ENCODE measurements at regions not wholly inside any gene's neighbourhood (a gene's known extent, or its start where the extent isn't known, plus 50 kb on each side); places are given as distances from the start of the nearest gene placed in this dataset.

DNA sequence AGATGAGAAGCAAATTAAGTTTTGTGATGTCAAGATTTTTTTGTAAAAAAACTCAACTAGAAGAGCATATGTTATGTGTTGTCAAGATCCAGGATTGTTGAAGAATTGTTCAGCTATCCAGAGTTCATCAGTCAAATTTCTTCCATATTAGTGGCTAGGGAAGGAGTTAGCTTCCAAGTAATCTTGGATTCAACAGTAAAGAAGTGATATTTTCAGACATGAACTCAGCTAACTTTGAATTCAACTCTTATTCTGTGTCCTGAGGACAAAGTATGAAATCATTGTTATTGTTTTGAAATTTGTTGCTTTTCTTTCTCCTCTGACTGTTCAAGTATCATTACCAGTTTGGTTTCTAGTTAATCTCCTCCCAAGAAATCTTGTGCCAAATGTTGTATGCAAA is 589.3 kb upstream of the NOVA1 start:
- Histone ChIP-seq H3F3A (ENCODE audit: insufficient read depth, low read length, poor library complexity, severe bottlenecking) (no peaks in the 10 kb centered on the region), H3K36me3 (ENCODE audit: insufficient read depth, low read length) (no peaks in the 10 kb centered on the region), H3K4me2 (ENCODE audit: low read length) (no peak overlapping the region), H2AFZ (ENCODE audit: low read depth, low read length) (no peak overlapping the region), H4K20me1 (ENCODE audit: insufficient read depth) (no peaks in the 10 kb centered on the region), H3K9me3 (ENCODE audit: low read length) (no peaks in the 10 kb centered on the region), H3K4me3 (ENCODE audit: low read length) (no peak overlapping the region), H3K79me2 (replicated peaks; ENCODE audit: insufficient read depth, low read length) (no peaks in the 10 kb centered on the region), H3K27ac (ENCODE audit: low read length) (no peak overlapping the region), H3K9ac (ENCODE audit: low read length) (no peak overlapping the region), H3K27me3 (ENCODE audit: insufficient read depth, low read depth, low read length) (no peaks in the 10 kb centered on the region), H3K9me2 (ENCODE audit: insufficient read depth, low read length) (no peaks in the 10 kb centered on the region)
- TF ChIP-seq REST (IDR thresholded peaks at IDR 0.05; ENCODE audit: borderline replicate concordance) (no peak), TAF1 (IDR thresholded peaks at IDR 0.05; ENCODE audit: low read depth) (no peak), RAD21 (conservative IDR thresholded peaks at IDR 0.05) (no peak)

GRCh38 chr14:27190296-27190695 is 592.5 kb upstream of the NOVA1 start:
- H3K79me2 ChIP-seq (replicated peaks; ENCODE audit: insufficient read depth, low read length) = no peaks in the 10 kb centered on the region
- no peaks in the 10 kb centered on the region for H4K20me1 ChIP-seq (ENCODE audit: insufficient read depth)
- no peak overlapping the region for H3K4me3 ChIP-seq (ENCODE audit: low read length)
- no peak overlapping the region for H3K9ac ChIP-seq (ENCODE audit: low read length)
- H3K9me2 ChIP-seq (ENCODE audit: insufficient read depth, low read length) = no peaks in the 10 kb centered on the region
- H3F3A ChIP-seq (ENCODE audit: insufficient read depth, low read length, poor library complexity, severe bottlenecking) = no peaks in the 10 kb centered on the region
- no peak overlapping the region for H3K27ac ChIP-seq (ENCODE audit: low read length)
- no peak overlapping the region for H2AFZ ChIP-seq (ENCODE audit: low read depth, low read length)
- no peaks in the 10 kb centered on the region for H3K9me3 ChIP-seq (ENCODE audit: low read length)
- no peak overlapping the region for H3K4me2 ChIP-seq (ENCODE audit: low read length)
- no peaks in the 10 kb centered on the region for H3K27me3 ChIP-seq (ENCODE audit: insufficient read depth, low read depth, low read length)
- H3K36me3 ChIP-seq (ENCODE audit: insufficient read depth, low read length) = no peaks in the 10 kb centered on the region
- TF ChIP-seq TAF1 (IDR thresholded peaks at IDR 0.05; ENCODE audit: low read depth) = no peak
- TF ChIP-seq REST (IDR thresholded peaks at IDR 0.05; ENCODE audit: borderline replicate concordance) = no peak

DNA sequence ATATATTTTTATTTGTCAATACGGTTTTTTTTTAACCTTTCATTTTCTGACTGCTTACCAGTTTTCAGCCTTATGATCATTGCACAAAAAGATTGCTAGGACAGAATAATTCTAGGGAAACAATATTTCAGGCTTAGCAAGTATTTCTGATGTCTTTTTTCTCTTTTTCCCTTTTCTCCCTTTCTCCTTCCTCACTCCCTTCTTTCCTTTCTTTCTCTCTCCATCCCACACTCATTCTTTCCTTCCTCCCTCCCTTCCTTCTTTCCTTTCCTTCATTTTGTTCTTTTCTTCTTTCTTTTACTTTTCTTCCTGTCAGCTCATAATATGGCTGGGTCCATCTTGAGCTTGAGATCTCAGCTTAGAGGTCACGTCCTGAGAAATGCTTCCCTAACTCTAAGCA is 601.4 kb upstream of the NOVA1 start:
- Histone ChIP-seq H3K9ac (ENCODE audit: low read length) (no peak overlapping the region), H3K9me2 (ENCODE audit: insufficient read depth, low read length) (no peaks in the 10 kb centered on the region), H3K4me2 (ENCODE audit: low read length) (no peak overlapping the region), H3K27ac (ENCODE audit: low read length) (no peak overlapping the region), H3K27me3 (ENCODE audit: insufficient read depth, low read depth, low read length) (no peaks in the 10 kb centered on the region), H3K4me3 (ENCODE audit: low read length) (no peak overlapping the region), H3K36me3 (ENCODE audit: insufficient read depth, low read length) (no peaks in the 10 kb centered on the region), H2AFZ (ENCODE audit: low read depth, low read length) (no peak overlapping the region), H3K79me2 (replicated peaks; ENCODE audit: insufficient read depth, low read length) (no peaks in the 10 kb centered on the region), H3K9me3 (ENCODE audit: low read length) (no peaks in the 10 kb centered on the region), H3F3A (ENCODE audit: insufficient read depth, low read length, poor library complexity, severe bottlenecking) (no peaks in the 10 kb centered on the region), H4K20me1 (ENCODE audit: insufficient read depth) (no peaks in the 10 kb centered on the region)
- TF ChIP-seq MXI1 (conservative IDR thresholded peaks at IDR 0.05; ENCODE audit: poor library complexity, severe bottlenecking) (no peak), EP300 (conservative IDR thresholded peaks at IDR 0.05; ENCODE audit: poor library complexity, severe bottlenecking) (no peak), REST (IDR thresholded peaks at IDR 0.05; ENCODE audit: borderline replicate concordance) (no peak), POLR2AphosphoS5 (IDR thresholded peaks at IDR 0.05) (no peak), EZH2 (IDR thresholded peaks at IDR 0.05; ENCODE audit: borderline replicate concordance, insufficient read depth, low read length, poor library complexity, severe bottlenecking) (no peak), RAD21 (conservative IDR thresholded peaks at IDR 0.05) (no peak), TAF1 (IDR thresholded peaks at IDR 0.05; ENCODE audit: low read depth) (no peak), SMC3 (conservative IDR thresholded peaks at IDR 0.05; ENCODE audit: poor library complexity) (no peak)
- TF ChIP-seq, protein P1, sequence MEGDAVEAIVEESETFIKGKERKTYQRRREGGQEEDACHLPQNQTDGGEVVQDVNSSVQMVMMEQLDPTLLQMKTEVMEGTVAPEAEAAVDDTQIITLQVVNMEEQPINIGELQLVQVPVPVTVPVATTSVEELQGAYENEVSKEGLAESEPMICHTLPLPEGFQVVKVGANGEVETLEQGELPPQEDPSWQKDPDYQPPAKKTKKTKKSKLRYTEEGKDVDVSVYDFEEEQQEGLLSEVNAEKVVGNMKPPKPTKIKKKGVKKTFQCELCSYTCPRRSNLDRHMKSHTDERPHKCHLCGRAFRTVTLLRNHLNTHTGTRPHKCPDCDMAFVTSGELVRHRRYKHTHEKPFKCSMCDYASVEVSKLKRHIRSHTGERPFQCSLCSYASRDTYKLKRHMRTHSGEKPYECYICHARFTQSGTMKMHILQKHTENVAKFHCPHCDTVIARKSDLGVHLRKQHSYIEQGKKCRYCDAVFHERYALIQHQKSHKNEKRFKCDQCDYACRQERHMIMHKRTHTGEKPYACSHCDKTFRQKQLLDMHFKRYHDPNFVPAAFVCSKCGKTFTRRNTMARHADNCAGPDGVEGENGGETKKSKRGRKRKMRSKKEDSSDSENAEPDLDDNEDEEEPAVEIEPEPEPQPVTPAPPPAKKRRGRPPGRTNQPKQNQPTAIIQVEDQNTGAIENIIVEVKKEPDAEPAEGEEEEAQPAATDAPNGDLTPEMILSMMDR (IDR thresholded peaks at IDR 0.05; ENCODE audit: poor library complexity, severe bottlenecking) = no peak
